ENCODE measurements at regions not wholly inside any gene's neighbourhood (a gene's known extent, or its start where the extent isn't known, plus 50 kb on each side); places are given as distances from the start of the nearest gene placed in this dataset.

- no peak for DNase-seq
Observed at GRCh38 chr6:169988769-169989550, 237.5 kb downstream of the ERMARD start.

- no peak for DNase-seq
Observed at GRCh38 chr6:169986848-169987498, 235.6 kb downstream of the ERMARD start.

- no peak for DNase-seq
Observed at GRCh38 chr6:169986171-169986847, 234.9 kb downstream of the ERMARD start.

GRCh38 chr6:169985121-169986015, 233.9 kb downstream of the ERMARD start:
- no peak for DNase-seq

GRCh38 chr6:169984181-169985120, 233.0 kb downstream of the ERMARD start:
- no peak for DNase-seq

GRCh38 chr6:169983651-169984050, 232.2 kb downstream of the ERMARD start:
- no peak for DNase-seq

GRCh38 chr6:169982461-169983386, 231.3 kb downstream of the ERMARD start:
- DNase-seq = no peak

GRCh38 chr6:169981969-169982368, 230.5 kb downstream of the ERMARD start:
- DNase-seq = no peak

GRCh38 chr6:169981568-169981967, 230.1 kb downstream of the ERMARD start:
- no peak for DNase-seq

GRCh38 chr6:169980826-169981450, 229.5 kb downstream of the ERMARD start:
- DNase-seq = no peak

GRCh38 chr6:169979873-169980432, 228.5 kb downstream of the ERMARD start:
- DNase-seq = no peak

GRCh38 chr6:169978615-169979161, 227.3 kb downstream of the ERMARD start:
- no peak for DNase-seq

GRCh38 chr6:169977434-169978265, 226.2 kb downstream of the ERMARD start:
- DNase-seq = no peak

GRCh38 chr6:169976301-169977081, 225.1 kb downstream of the ERMARD start:
- DNase-seq = no peak

- DNase-seq = no peak
Observed at GRCh38 chr6:169975701-169976100, 224.3 kb downstream of the ERMARD start.

- no peak for DNase-seq
Observed at GRCh38 chr6:169975286-169975685, 223.9 kb downstream of the ERMARD start.

- no peak for DNase-seq
Observed at GRCh38 chr6:169974663-169975062, 223.2 kb downstream of the ERMARD start.

Data from T1000 (cell line).